ENCODE measurements at regions not wholly inside any gene's neighbourhood (a gene's known extent, or its start where the extent isn't known, plus 50 kb on each side); places are given as distances from the start of the nearest gene placed in this dataset.
"Not testable (repeated sequence)": the region's sequence is repeated elsewhere in the genome, so short reads cannot be mapped to it uniquely, and the experiment has no call there.

GRCh38 chr18:71105078-71105819 is 816.4 kb downstream of the SOCS6 start:
- DNase-seq, result peak in 1 of 3 donors; percentile 1

GRCh38 chr18:71079606-71080005 is 790.8 kb downstream of the SOCS6 start:
- no peak for DNase-seq

GRCh38 chr18:71077451-71077850 is 788.6 kb downstream of the SOCS6 start:
- DNase-seq, result no peak

GRCh38 chr18:71075147-71075546 is 786.3 kb downstream of the SOCS6 start:
- DNase-seq, result no peak

GRCh38 chr18:71068338-71068737 is 779.5 kb downstream of the SOCS6 start:
- DNase-seq, result no peak

GRCh38 chr18:71049893-71050292 is 761.0 kb downstream of the SOCS6 start:
- no peak for DNase-seq

- no peak for DNase-seq
Measured at GRCh38 chr18:71047882-71048281, 759.0 kb downstream of the SOCS6 start.

GRCh38 chr18:71045331-71046065 is 756.7 kb downstream of the SOCS6 start:
- no peak for DNase-seq

GRCh38 chr18:71040161-71040560 is 751.3 kb downstream of the SOCS6 start:
- no peak for DNase-seq

GRCh38 chr18:71038196-71038595 is 749.4 kb downstream of the SOCS6 start:
- no peak for DNase-seq

- peak in 1 of 3 donors; percentile 1 for DNase-seq
Measured at GRCh38 chr18:71036783-71037182, 747.9 kb downstream of the SOCS6 start.

GRCh38 chr18:71031296-71032191 is 742.7 kb downstream of the SOCS6 start:
- DNase-seq, result not testable (repeated sequence)

- DNase-seq, result not testable (repeated sequence)
Measured at GRCh38 chr18:71030085-71030484, 741.2 kb downstream of the SOCS6 start.

GRCh38 chr18:71028285-71028762 is 739.5 kb downstream of the SOCS6 start:
- DNase-seq, result no peak

GRCh38 chr18:71027531-71027930 is 738.7 kb downstream of the SOCS6 start:
- DNase-seq, result no peak

GRCh38 chr18:71025505-71026225 is 736.8 kb downstream of the SOCS6 start:
- no peak for DNase-seq

- DNase-seq, result no peak
Measured at GRCh38 chr18:71022389-71022788, 733.5 kb downstream of the SOCS6 start.

- DNase-seq, result no peak
Measured at GRCh38 chr18:71021030-71021362, 732.2 kb downstream of the SOCS6 start.

- DNase-seq, result no peak
Measured at GRCh38 chr18:71020342-71021029, 731.6 kb downstream of the SOCS6 start.

GRCh38 chr18:71018816-71019215 is 730.0 kb downstream of the SOCS6 start:
- DNase-seq, result no peak

GRCh38 chr18:71012789-71013188 is 723.9 kb downstream of the SOCS6 start:
- no peak for DNase-seq

Data from muscle of back (tissue), 3 donors.